ENCODE measurements at regions not wholly inside any gene's neighbourhood (a gene's known extent, or its start where the extent isn't known, plus 50 kb on each side); places are given as distances from the start of the nearest gene placed in this dataset.
A peak's percentile ranks its signal among the peaks of the same experiment; 100 is the strongest.
"Not testable (repeated sequence)": the region's sequence is repeated elsewhere in the genome, so short reads cannot be mapped to it uniquely, and the experiment has no call there.

- DNase-seq = no peak
These were observed 569.6 kb upstream of the BRINP1 start for GRCh38 chr9:119938871-119939270.

GRCh38 chr9:119934497-119934896 lies 565.3 kb upstream of the BRINP1 start:
- DNase-seq = no peak

DNA sequence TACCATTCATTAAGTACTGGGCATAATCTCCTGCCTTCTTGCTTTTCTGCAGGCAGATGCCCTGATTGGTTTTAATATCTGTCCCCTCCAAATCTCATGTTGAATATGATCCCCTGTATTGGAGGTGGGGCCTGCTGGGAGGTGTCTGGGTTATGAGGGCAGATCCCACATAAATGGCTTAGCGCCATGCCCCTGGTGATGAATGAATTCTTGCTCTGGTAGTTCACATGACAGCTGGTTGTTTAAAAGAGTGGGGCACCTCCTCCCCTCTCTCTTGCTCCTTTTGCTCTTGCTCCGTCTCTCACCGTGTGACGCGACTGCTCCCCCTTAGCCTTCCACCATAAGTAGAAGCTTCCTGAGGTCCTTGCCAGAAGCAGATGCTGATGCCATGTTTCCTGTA lies 564.0 kb upstream of the BRINP1 start:
- no peak for DNase-seq

GRCh38 chr9:119924736-119925135 lies 555.5 kb upstream of the BRINP1 start:
- no peak for DNase-seq

DNA sequence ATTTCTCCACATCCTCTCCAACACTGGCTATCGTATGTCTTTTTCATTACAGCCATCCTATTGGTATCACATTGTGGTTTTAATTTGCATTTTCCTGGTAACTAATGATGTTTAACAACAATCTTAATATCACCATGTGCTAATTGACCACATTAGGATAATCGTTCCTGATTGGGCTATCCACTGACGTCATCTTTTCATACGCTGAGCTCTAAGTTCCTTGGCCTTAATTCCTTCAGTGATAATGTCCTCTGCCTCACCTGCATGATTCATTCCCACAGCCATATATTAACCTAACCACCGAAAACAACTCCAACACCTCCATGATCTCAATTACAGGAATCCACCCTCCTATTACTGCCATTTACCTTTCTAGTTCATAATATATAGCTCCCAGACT lies 547.9 kb upstream of the BRINP1 start:
- DNase-seq = no peak

DNA sequence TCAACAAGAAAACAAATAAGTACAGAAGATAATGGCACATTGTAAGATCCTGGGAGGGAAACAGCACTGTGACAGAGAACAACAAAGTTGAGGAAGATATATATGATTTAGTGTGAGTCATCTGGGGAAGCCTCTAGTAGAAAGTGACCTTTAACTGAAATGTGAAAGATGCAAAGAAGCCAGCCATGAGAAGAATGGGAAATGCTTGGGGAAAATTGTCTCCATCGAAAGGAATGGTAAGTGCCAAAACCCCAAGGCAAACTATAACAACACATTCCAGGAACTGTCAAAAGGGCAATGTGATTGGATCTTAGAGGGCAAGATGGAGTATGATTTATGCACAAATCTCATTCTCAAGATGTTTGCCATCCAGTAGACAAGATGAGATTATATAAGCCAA lies 537.8 kb upstream of the BRINP1 start:
- DNase-seq = no peak

GRCh38 chr9:119905724-119906123 lies 536.5 kb upstream of the BRINP1 start:
- no peak for DNase-seq

DNA sequence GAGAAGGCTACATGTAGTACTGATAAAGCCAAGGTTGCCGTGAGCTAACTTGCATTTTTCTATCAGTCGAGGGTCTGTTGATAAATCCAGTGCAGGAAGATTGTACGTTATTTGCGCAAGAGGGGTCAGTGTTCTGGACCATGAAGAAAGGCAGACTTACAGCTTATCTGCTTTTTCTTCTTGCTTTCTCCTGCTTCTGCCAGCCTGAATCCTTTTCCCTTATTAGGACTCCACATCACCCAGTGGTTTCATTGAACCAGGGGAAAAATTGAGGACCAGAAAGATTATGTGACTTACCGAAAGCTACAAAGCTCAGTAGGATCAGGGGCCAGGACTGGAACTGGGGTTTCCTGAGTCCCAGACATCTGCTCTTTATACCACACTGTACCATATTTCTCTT lies 534.6 kb upstream of the BRINP1 start:
- DNase-seq = no peak

DNA sequence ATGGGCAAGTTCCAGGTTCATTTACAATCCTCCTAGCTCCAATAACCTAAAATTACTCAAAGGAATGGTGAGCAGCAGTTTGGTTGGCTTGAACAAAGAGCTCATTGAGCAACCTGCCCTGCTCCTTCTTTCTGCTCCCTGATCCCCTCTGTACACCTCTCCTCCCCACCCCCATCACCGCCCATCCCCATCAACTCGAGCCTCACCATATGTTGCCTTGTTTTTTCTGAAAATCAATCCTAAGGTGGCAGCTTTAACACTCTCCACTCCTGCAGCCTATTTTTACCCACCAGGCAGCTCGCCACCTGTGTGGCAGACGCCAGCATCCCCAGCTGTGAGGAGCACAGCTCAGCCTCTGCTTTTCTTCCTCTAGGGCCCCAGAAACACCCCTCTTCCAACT lies 533.4 kb upstream of the BRINP1 start:
- no peak for DNase-seq

- no peak for DNase-seq
These were observed 529.1 kb upstream of the BRINP1 start for GRCh38 chr9:119898316-119898715.

DNA sequence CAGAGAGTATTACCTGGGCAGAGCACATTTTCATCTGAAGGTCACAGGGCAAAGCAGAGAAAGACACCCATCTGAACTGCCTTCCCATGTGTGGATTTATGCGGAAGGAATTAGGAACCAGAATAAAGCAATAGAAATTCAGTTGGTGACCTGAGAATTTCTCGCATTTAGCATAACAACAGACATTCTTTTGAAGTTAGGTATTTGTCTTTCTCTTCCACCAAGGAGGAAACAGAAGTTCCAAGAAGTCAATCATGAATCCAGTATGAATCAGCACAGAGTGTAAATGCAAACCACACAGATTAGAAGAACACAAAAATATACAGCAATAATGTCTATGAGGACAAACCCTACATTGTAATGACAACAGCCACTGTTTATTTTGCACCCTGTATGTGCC lies 515.2 kb upstream of the BRINP1 start:
- no peak for DNase-seq

DNA sequence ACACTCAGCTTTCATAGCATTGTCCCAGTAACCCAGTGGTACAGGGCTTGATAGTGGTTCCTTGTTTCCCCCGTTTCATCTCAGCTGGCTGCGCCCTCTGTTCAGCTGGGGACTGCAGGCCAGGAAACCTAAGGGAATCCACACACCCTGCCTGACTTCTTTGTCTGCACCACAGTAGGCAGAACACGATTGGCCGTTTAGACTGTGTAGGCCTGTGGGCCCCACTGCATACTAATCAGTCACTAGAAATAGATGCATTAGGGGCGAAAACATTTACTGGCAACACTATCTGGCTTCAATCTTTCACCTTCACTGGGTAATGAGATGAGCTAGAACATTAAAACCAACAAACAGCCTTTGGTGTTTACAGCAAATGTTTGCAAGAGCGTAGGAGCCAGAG lies 512.7 kb upstream of the BRINP1 start:
- DNase-seq = peak in 35 of 58 donors; percentile 1 to 49 (median 16)

- no peak for DNase-seq
These were observed 511.1 kb upstream of the BRINP1 start for GRCh38 chr9:119880361-119880760.

DNA sequence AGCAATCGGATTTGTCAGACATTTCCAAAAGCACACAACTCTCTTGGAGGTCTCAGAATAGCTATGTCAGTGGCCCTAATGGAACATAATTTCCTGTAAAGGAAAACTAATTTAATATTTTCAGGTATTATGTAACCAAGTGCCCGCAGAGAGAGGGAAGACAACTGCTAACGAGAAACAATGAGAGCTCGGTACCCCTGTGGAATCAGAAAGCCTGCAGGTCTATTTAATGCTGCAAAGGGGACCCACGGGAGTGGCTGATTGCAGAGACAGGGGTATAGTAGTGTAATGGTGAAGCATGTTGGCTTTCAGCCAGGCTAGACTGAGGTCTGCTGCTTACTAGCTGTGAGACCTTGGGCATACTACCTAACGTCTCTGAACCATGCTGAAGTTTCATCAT lies 508.1 kb upstream of the BRINP1 start:
- no peak for DNase-seq

GRCh38 chr9:119873877-119874276 lies 504.6 kb upstream of the BRINP1 start:
- DNase-seq = no peak

GRCh38 chr9:119870251-119870650 lies 501.0 kb upstream of the BRINP1 start:
- not testable (repeated sequence) for DNase-seq

GRCh38 chr9:119868694-119869093 lies 499.5 kb upstream of the BRINP1 start:
- DNase-seq = no peak

GRCh38 chr9:119861842-119862241 lies 492.6 kb upstream of the BRINP1 start:
- DNase-seq = no peak

DNA sequence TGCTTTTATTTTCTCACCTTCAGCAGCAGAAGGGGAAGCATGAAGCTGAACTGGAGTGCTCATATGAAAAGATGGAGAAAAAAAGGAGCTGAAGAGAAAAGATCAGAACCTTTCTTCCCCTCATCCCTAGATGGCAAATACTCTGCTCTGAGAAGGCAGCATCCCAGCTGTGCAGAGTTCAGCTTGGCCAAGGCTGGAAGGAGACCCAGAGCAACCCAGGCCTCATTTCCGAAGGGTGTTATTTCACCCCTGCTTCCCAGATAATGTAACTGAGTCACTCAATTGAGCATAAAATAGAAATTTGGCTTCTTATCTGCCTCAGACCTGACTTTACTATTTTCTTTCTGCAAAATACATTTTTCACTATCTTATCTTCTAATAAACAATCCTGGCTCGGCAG lies 489.9 kb upstream of the BRINP1 start:
- no peak for DNase-seq

- no peak for DNase-seq
These were observed 483.9 kb upstream of the BRINP1 start for GRCh38 chr9:119853126-119853525.

DNA sequence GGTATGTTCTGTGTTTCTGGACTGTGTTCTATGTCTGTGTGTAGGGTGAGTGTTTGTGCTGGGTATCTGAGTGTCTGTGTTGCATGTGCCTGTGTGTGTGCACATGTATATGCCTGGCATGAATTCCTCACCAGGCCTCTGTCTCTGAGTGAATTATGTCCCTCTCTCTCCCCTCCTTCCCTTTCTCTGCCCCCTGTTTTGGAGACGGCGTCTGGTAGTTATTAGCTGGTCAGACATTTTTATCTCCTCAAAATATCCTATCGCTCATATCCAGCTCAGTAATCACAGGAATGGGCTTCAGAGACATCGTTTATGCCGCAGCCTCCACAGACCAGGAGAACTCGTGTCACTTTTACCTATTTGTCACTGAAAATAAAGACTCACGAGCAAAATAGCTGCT lies 483.2 kb upstream of the BRINP1 start:
- DNase-seq = no peak

DNA sequence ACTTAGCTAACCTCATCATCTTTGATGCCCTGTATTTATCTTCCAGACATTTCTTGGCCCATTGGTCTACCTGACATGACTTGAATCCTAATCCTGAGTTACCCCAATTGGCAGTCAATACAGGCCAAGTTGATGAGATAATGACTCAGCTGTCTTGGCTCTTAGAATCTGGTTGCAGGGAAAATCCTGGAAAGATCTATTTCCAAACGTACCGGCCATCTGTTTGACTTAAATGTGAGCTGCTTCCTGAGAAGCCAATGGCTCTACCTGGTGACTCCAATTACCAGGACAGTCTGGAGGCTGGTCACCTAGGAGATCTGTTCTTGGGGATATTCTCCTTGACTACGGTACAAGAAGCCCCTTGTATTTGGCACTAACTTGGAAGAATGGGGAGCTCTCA lies 475.2 kb upstream of the BRINP1 start:
- DNase-seq = no peak

GRCh38 chr9:119841016-119841415 lies 471.8 kb upstream of the BRINP1 start:
- DNase-seq = no peak

- peak in 12 of 58 donors; percentile 0 to 37 (median 5) for DNase-seq
These were observed 470.7 kb upstream of the BRINP1 start for GRCh38 chr9:119839888-119840287.

DNA sequence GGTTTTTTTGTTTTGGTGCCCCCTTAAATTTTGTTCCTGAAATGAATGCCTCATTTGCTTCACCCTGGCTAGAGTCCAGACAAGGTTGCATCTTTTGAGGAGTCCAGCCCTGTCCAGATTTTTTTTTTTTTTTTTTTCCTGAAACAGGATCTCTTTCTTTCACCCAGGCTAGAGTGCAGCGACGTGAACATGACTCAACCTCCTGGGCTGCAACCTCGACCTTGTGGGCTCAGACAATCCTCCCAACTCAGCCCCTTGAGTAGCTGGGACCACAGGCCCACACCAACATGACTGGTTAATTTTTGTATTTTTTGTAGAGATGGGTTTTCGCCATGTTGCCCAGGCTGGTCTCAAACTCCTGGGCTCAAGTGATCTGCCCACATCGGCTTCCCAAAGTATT lies 469.0 kb upstream of the BRINP1 start:
- DNase-seq = no peak
